Mesendoderm (in vitro differentiated cells): ENCODE measurements at regions not wholly inside any gene's neighbourhood (a gene's known extent, or its start where the extent isn't known, plus 50 kb on each side); places are given as distances from the start of the nearest gene placed in this dataset.

ENCODE experiments used
- DNase-seq: peaks from one replicate; pipeline ENCODE4 v3.0.0; 2013
- H2AK5ac ChIP-seq: 2 replicates; pipeline ENCODE4 v1.6.1; 2013; ENCODE audit warnings: low read length, inconsistent platforms
- H2BK120ac ChIP-seq: 2 replicates; pipeline ENCODE4 v1.6.1; 2013; ENCODE audit warnings: low read depth, mild to moderate bottlenecking, low read length, moderate library complexity, mixed read lengths
- H2BK15ac ChIP-seq: replicated peaks from 2 replicates; pipeline ENCODE4 v1.6.1; 2013; ENCODE audit warnings: low read depth, mild to moderate bottlenecking, moderate library complexity
- H2BK5ac ChIP-seq: 2 replicates; pipeline ENCODE4 v1.6.1; 2013; ENCODE audit warnings: low read length, inconsistent platforms
- H3K18ac ChIP-seq: 2 replicates; pipeline ENCODE4 v1.6.1; 2013; ENCODE audit warnings: mild to moderate bottlenecking, low read length, mixed read lengths
- H3K23ac ChIP-seq: one replicate; pipeline ENCODE4 v1.6.1; 2013; ENCODE audit warnings: low read length
- H3K27ac ChIP-seq: 2 replicates; pipeline ENCODE4 v1.5.1; 2013; ENCODE audit warnings: low read depth, mild to moderate bottlenecking, inconsistent platforms, low read length, moderate library complexity
- H3K27me3 ChIP-seq: 2 replicates; pipeline ENCODE4 v1.6.1; 2013; ENCODE audit warnings: low read length, control low read depth, mild to moderate bottlenecking, inconsistent platforms; ENCODE audit not compliant: insufficient read depth, poor library complexity
- H3K36me3 ChIP-seq: 2 replicates; pipeline ENCODE4 v1.6.1; 2013; ENCODE audit warnings: low read length, inconsistent platforms; ENCODE audit not compliant: control insufficient read depth, insufficient read depth
- H3K4ac ChIP-seq: one replicate; pipeline ENCODE4 v1.6.1; 2013; ENCODE audit warnings: low read depth, mild to moderate bottlenecking, low read length, moderate library complexity
- H3K4me1 ChIP-seq: 2 replicates; pipeline ENCODE4 v1.6.1; 2013; ENCODE audit warnings: low read depth, low read length, inconsistent platforms; ENCODE audit not compliant: control insufficient read depth
- H3K4me2 ChIP-seq: 2 replicates; pipeline ENCODE4 v1.6.1; 2013; ENCODE audit warnings: low read length
- H3K4me3 ChIP-seq: 2 replicates; pipeline ENCODE4 v1.5.1; 2013; ENCODE audit warnings: mild to moderate bottlenecking, low read length
- H3K56ac ChIP-seq: one replicate; pipeline ENCODE4 v1.6.1; 2013; ENCODE audit warnings: low read length
- H3K79me1 ChIP-seq: 2 replicates; pipeline ENCODE4 v1.6.1; 2013; ENCODE audit warnings: low read length, inconsistent platforms
- H3K79me2 ChIP-seq: 2 replicates; pipeline ENCODE4 v1.6.1; 2013; ENCODE audit warnings: mild to moderate bottlenecking, low read length; ENCODE audit not compliant: control insufficient read depth, insufficient read depth
- H3K9ac ChIP-seq: 2 replicates; pipeline ENCODE4 v1.6.1; 2013; ENCODE audit warnings: low read length, inconsistent platforms
- H4K5ac ChIP-seq: one replicate; pipeline ENCODE4 v1.6.1; 2013; ENCODE audit warnings: low read length
- H4K8ac ChIP-seq: one replicate; pipeline ENCODE4 v1.6.1; 2013; ENCODE audit warnings: low read depth, mild to moderate bottlenecking, control low read depth, low read length, moderate library complexity
- WGBS: extraction: QIAGEN DNeasy Blood & Tissue Kit; methylation state at CpG from one replicate; pipeline ENCODE4 v1.1.7; 2013; ENCODE audit warnings: low lambda C conversion rate, missing lambda C conversion rate; ENCODE audit not compliant: insufficient coverage; ENCODE audit errors: extremely low coverage; 5-methylcytosine and 5-hydroxymethylcytosine counted together

DNA sequence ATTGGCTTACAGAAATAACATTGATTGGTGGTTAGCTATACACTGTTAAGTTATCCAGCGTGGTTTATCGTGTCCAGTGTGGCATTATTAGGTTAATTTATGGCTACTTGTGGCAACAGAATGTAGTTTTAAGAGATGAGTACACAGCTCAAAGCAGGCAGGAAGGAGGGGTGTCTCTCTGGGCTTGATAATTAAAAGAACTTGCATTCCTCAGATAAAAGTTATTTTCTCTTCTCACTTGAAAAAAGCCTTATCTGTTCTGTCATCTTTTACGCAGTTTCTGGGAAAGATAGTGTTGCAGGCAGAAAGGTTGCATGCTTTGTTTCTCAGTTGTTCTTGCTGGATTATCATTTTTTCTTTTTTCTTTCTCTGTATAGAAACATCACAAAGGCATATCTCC lies 154.4 kb upstream of the COL3A1 start:
- WGBS: no CpG with 5 or more reads among the region's 3 CpGs
- no peak overlapping the region for H3K56ac ChIP-seq

GRCh38 chr2:188820576-188820975 lies 153.6 kb upstream of the COL3A1 start:
- H3K27ac ChIP-seq: no peak overlapping the region
- no peak overlapping the region for H2BK120ac ChIP-seq
- no peak overlapping the region for H3K4me2 ChIP-seq
- no peaks in the 10 kb centered on the region for H3K27me3 ChIP-seq
- no peaks in the 10 kb centered on the region for H3K79me2 ChIP-seq
- no peak overlapping the region for H4K5ac ChIP-seq
- no peak for DNase-seq
- no peak overlapping the region for H2AK5ac ChIP-seq
- WGBS: no CpG with 5 or more reads among the region's 2 CpGs
- H4K8ac ChIP-seq: no peak overlapping the region
- no peaks in the 10 kb centered on the region for H3K4me1 ChIP-seq
- no peaks in the 10 kb centered on the region for H3K36me3 ChIP-seq
- no peak overlapping the region for H3K18ac ChIP-seq
- H2BK5ac ChIP-seq: no peak overlapping the region
- no peak overlapping the region for H2BK15ac ChIP-seq
- H3K4ac ChIP-seq: no peak overlapping the region
- no peak overlapping the region for H3K56ac ChIP-seq
- H3K79me1 ChIP-seq: no peaks in the 10 kb centered on the region
- no peak overlapping the region for H3K23ac ChIP-seq
- no peak overlapping the region for H3K4me3 ChIP-seq
- H3K9ac ChIP-seq: no peak overlapping the region

More for the DNA sequence above, 154.4 kb upstream of the COL3A1 start:
- Histone ChIP-seq H3K27me3 (no peaks in the 10 kb centered on the region), H3K4me2 (no peak overlapping the region), H2BK5ac (no peak overlapping the region), H3K18ac (no peak overlapping the region), H2BK120ac (no peak overlapping the region), H3K4ac (no peak overlapping the region), H3K4me1 (no peaks in the 10 kb centered on the region), H3K9ac (no peak overlapping the region), H4K8ac (no peak overlapping the region), H3K4me3 (no peak overlapping the region), H3K23ac (no peak overlapping the region), H3K36me3 (no peaks in the 10 kb centered on the region), H2BK15ac (no peak overlapping the region), H4K5ac (no peak overlapping the region), H3K79me1 (no peaks in the 10 kb centered on the region), H3K27ac (no peak overlapping the region), H3K79me2 (no peaks in the 10 kb centered on the region), H2AK5ac (no peak overlapping the region)
- peak; percentile 63 for DNase-seq

DNA sequence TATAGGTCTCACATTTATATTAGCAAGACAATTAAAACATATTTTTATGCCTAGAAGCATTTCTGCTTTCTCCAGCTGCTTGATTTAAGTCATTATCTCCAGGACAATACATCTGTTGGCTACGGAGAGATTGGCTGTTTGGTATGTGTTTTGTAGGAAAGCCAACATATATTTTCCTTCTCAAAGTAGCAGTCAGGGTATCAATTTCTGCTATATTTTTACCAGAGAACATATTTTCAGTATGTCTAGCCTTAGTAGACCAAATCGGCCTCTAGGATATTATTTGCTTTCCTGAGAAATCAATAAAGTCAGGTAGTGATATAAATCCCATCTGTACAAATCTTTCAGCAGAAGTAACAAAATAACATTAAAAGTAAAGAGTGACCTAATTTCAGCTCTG lies 150.0 kb upstream of the COL3A1 start:
- Histone ChIP-seq H3K4me1 (no peaks in the 10 kb centered on the region), H2BK120ac (no peak overlapping the region), H3K4me3 (no peak overlapping the region), H3K36me3 (no peaks in the 10 kb centered on the region), H3K79me1 (no peaks in the 10 kb centered on the region), H3K23ac (no peak overlapping the region), H3K4ac (no peak overlapping the region), H3K9ac (no peak overlapping the region), H3K18ac (no peak overlapping the region), H3K4me2 (no peak overlapping the region), H3K79me2 (no peaks in the 10 kb centered on the region), H2AK5ac (no peak overlapping the region), H2BK15ac (no peak overlapping the region), H4K5ac (no peak overlapping the region), H4K8ac (no peak overlapping the region), H3K56ac (no peak overlapping the region), H3K27me3 (no peaks in the 10 kb centered on the region), H2BK5ac (no peak overlapping the region), H3K27ac (no peak overlapping the region)
- DNase-seq: no peak
- WGBS: no CpG with 5 or more reads among the region's 2 CpGs

GRCh38 chr2:188833331-188833730 lies 140.8 kb upstream of the COL3A1 start:
- H3K4me3 ChIP-seq: no peak overlapping the region
- no peak overlapping the region for H3K27ac ChIP-seq
- no peak overlapping the region for H2BK120ac ChIP-seq
- no peak overlapping the region for H3K9ac ChIP-seq
- H4K8ac ChIP-seq: no peak overlapping the region
- no peak overlapping the region for H4K5ac ChIP-seq
- no peaks in the 10 kb centered on the region for H3K4me1 ChIP-seq
- no peaks in the 10 kb centered on the region for H3K36me3 ChIP-seq
- no peaks in the 10 kb centered on the region for H3K27me3 ChIP-seq
- H3K4me2 ChIP-seq: no peak overlapping the region
- H3K23ac ChIP-seq: no peak overlapping the region
- no peak overlapping the region for H3K4ac ChIP-seq
- H3K79me1 ChIP-seq: no peaks in the 10 kb centered on the region
- no peak overlapping the region for H3K18ac ChIP-seq
- no peak overlapping the region for H3K56ac ChIP-seq
- DNase-seq: no peak
- H2BK5ac ChIP-seq: no peak overlapping the region
- H2AK5ac ChIP-seq: no peak overlapping the region
- H3K79me2 ChIP-seq: no peaks in the 10 kb centered on the region
- no peak overlapping the region for H2BK15ac ChIP-seq

GRCh38 chr2:188833799-188834198 lies 140.4 kb upstream of the COL3A1 start:
- Histone ChIP-seq H3K4me2 (no peak overlapping the region), H2BK120ac (no peak overlapping the region), H3K36me3 (no peaks in the 10 kb centered on the region), H2AK5ac (no peak overlapping the region), H3K79me2 (no peaks in the 10 kb centered on the region), H2BK5ac (no peak overlapping the region), H3K4me1 (no peaks in the 10 kb centered on the region), H3K79me1 (no peaks in the 10 kb centered on the region), H3K4me3 (no peak overlapping the region), H3K56ac (no peak overlapping the region), H3K23ac (no peak overlapping the region), H2BK15ac (no peak overlapping the region), H4K8ac (no peak overlapping the region), H3K27ac (no peak overlapping the region), H3K27me3 (no peaks in the 10 kb centered on the region), H3K18ac (no peak overlapping the region), H4K5ac (no peak overlapping the region), H3K9ac (no peak overlapping the region), H3K4ac (no peak overlapping the region)
- no peak for DNase-seq

DNA sequence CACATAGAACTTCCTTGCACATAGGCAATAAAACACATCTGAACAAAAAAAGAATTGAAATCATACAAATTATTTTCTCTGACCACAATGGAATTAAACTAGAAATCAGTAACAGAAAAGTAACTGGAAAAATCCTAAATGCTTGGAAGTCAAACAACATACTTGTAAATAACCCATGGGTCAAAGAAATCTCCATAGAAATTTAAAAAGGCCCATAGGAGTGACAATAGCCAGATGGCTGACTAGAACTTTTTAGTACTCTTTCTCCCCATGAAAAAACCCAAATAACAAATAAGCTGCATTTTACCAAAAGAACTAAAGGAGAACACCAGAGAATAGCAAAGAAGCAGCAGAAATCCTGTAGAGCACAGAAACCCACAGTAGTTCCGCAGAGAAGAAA lies 139.2 kb upstream of the COL3A1 start:
- Histone ChIP-seq H3K18ac (no peak overlapping the region), H3K9ac (no peak overlapping the region), H2AK5ac (no peak overlapping the region), H3K4me1 (no peaks in the 10 kb centered on the region), H3K79me2 (no peaks in the 10 kb centered on the region), H3K79me1 (no peaks in the 10 kb centered on the region), H3K4ac (no peak overlapping the region), H3K4me2 (no peak overlapping the region), H3K27ac (no peak overlapping the region), H3K4me3 (no peak overlapping the region), H4K5ac (no peak overlapping the region), H2BK5ac (no peak overlapping the region), H4K8ac (no peak overlapping the region), H3K36me3 (no peaks in the 10 kb centered on the region), H2BK15ac (no peak overlapping the region), H3K23ac (no peak overlapping the region), H3K56ac (no peak overlapping the region), H3K27me3 (no peaks in the 10 kb centered on the region), H2BK120ac (no peak overlapping the region)
- DNase-seq: no peak
- WGBS: no CpG with 5 or more reads among the region's 1 CpG
